GM18870 (cell line): ENCODE measurements at regions not wholly inside any gene's neighbourhood (a gene's known extent, or its start where the extent isn't known, plus 50 kb on each side); places are given as distances from the start of the nearest gene placed in this dataset.
"Not testable (repeated sequence)": the region's sequence is repeated elsewhere in the genome, so short reads cannot be mapped to it uniquely, and the experiment has no call there.

Source experiments
- ATAC-seq: cut with Tn5 transposase; IDR thresholded peaks from one replicate; pipeline ENCODE4 v1.9.1; 2021; ENCODE audit warnings: moderate library complexity; ENCODE audit not compliant: unreplicated experiment

GRCh38 chr6:37078814-37079213 is 73.4 kb downstream of the FGD2 start:
- no peak for ATAC-seq

- ATAC-seq = no peak
Measured at GRCh38 chr6:37081042-37081607, 75.7 kb downstream of the FGD2 start.

GRCh38 chr6:37082390-37083130 is 77.1 kb downstream of the FGD2 start:
- ATAC-seq = no peak

- ATAC-seq = no peak
Measured at GRCh38 chr6:37083243-37084138, 78.0 kb downstream of the FGD2 start.

GRCh38 chr6:37084665-37085064 is 79.2 kb downstream of the FGD2 start:
- not testable (repeated sequence) for ATAC-seq

- no peak for ATAC-seq
Measured at GRCh38 chr6:37085198-37085597, 79.7 kb downstream of the FGD2 start.

- ATAC-seq = no peak
Measured at GRCh38 chr6:37088897-37089296, 81.1 kb upstream of the PIM1 start.

- no peak for ATAC-seq
Measured at GRCh38 chr6:37089783-37090182, 80.2 kb upstream of the PIM1 start.

GRCh38 chr6:37091104-37091503 is 78.8 kb upstream of the PIM1 start:
- not testable (repeated sequence) for ATAC-seq

GRCh38 chr6:37091586-37091985 is 78.4 kb upstream of the PIM1 start:
- ATAC-seq = not testable (repeated sequence)

- no peak for ATAC-seq
Measured at GRCh38 chr6:37092923-37093727, 76.8 kb upstream of the PIM1 start.

GRCh38 chr6:37093728-37094069 is 76.3 kb upstream of the PIM1 start:
- no peak for ATAC-seq

- no peak for ATAC-seq
Measured at GRCh38 chr6:37095997-37096396, 74.0 kb upstream of the PIM1 start.

GRCh38 chr6:37097335-37097734 is 72.6 kb upstream of the PIM1 start:
- ATAC-seq = no peak

- no peak for ATAC-seq
Measured at GRCh38 chr6:37099442-37099841, 70.5 kb upstream of the PIM1 start.

GRCh38 chr6:37100745-37101144 is 69.2 kb upstream of the PIM1 start:
- ATAC-seq = no peak

GRCh38 chr6:37101991-37102298 is 68.0 kb upstream of the PIM1 start:
- ATAC-seq = no peak

- ATAC-seq = peak; percentile 63
Measured at GRCh38 chr6:37102299-37103168, 67.4 kb upstream of the PIM1 start.

GRCh38 chr6:37103169-37104039 is 66.5 kb upstream of the PIM1 start:
- no peak for ATAC-seq
